ENCODE measurements at regions not wholly inside any gene's neighbourhood (a gene's known extent, or its start where the extent isn't known, plus 50 kb on each side); places are given as distances from the start of the nearest gene placed in this dataset.

DNA sequence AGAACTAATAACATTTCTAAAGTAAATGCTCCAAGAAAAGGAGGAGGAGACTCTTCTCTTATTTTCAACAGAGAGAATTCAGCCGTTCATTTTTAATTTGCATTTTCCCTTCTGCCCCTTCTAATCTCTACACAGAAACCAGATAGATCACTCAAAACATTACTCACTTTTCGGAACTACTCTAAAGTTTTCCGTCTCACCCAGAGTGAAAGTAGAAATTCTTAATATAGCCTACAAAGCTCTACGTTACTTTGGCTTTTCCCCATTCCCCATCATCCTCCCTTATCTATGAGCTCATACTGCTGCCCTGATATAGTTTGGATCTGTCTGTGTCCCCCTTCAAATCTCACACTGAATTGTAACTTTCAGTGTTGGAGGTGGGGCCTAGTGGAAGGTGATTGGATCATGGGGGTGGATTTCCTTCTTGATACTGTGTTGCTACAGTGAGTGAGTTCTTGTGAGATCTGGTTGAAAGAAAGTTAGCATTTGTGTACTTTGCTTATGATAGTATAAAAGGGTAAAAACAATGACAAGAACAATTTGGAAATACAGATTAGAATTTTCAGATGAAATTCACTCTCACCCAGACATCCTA lies 188.2 kb downstream of the AMY1C start:
- H3K4me3 ChIP-seq = no peak overlapping the region
- no peaks in the 10 kb centered on the region for H3F3A ChIP-seq (ENCODE audit: insufficient read depth, low read depth)
- no peaks in the 10 kb centered on the region for H3K9me2 ChIP-seq (ENCODE audit: insufficient read depth)
- H2AFZ ChIP-seq = no peak overlapping the region
- H3K9me3 ChIP-seq (ENCODE audit: insufficient read depth, low read depth) = no peaks in the 10 kb centered on the region
- no peaks in the 10 kb centered on the region for H3K79me2 ChIP-seq (ENCODE audit: low read depth)
- no peaks in the 10 kb centered on the region for H3K27me3 ChIP-seq (ENCODE audit: insufficient read depth, low read depth)
- DNase-seq = peak in 1 of 2 experiments; percentile 31
- no peaks in the 10 kb centered on the region; the same call in 1 of the 2 replicates for H4K20me1 ChIP-seq (ENCODE audit: insufficient read depth)
- TF ChIP-seq, protein P1, sequence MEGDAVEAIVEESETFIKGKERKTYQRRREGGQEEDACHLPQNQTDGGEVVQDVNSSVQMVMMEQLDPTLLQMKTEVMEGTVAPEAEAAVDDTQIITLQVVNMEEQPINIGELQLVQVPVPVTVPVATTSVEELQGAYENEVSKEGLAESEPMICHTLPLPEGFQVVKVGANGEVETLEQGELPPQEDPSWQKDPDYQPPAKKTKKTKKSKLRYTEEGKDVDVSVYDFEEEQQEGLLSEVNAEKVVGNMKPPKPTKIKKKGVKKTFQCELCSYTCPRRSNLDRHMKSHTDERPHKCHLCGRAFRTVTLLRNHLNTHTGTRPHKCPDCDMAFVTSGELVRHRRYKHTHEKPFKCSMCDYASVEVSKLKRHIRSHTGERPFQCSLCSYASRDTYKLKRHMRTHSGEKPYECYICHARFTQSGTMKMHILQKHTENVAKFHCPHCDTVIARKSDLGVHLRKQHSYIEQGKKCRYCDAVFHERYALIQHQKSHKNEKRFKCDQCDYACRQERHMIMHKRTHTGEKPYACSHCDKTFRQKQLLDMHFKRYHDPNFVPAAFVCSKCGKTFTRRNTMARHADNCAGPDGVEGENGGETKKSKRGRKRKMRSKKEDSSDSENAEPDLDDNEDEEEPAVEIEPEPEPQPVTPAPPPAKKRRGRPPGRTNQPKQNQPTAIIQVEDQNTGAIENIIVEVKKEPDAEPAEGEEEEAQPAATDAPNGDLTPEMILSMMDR (conservative IDR thresholded peaks at IDR 0.05) = no peak
- no peak for TF ChIP-seq EZH2 (IDR thresholded peaks at IDR 0.05; ENCODE audit: low read depth)
- ChIA-PET CTCF (no interaction called here), POLR2A (ENCODE audit: unreplicated experiment) (no interaction called here)
- no peak overlapping the region for H3K4me2 ChIP-seq
- H3K27ac ChIP-seq = no peak overlapping the region
- H3K4me1 ChIP-seq (replicated peaks; ENCODE audit: insufficient read depth) = no peaks in the 10 kb centered on the region
- H3K36me3 ChIP-seq (ENCODE audit: low read depth) = no peaks in the 10 kb centered on the region
- BruUV-seq (replicated peaks) = no TSS peak
- intact Hi-C loops (cut with micrococcal nuclease; ENCODE audit: unreplicated experiment) = no loop called here

DNA sequence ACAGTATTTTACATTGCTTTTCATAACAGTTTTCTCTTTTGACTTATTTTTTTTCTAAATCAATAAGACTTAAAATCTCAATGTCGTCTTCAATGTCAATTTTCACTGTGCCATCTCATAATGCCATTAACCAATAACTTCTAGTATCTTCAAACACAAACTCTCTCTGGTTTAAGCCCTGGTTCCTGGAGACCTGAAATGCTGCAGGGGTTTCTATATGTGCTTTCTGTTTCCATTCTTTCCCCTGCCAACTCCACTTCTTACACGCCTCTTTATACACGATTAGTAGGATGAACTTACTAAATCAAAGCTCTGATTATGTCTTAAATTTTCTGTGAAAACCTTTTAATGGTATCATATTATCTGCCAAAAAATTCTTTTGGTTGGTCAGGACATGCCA lies 191.4 kb downstream of the AMY1C start:
- no peaks in the 10 kb centered on the region for H3K9me2 ChIP-seq (ENCODE audit: insufficient read depth)
- ChIA-PET POLR2A (ENCODE audit: unreplicated experiment) (no interaction called here), CTCF (no interaction called here)
- no peak for DNase-seq
- TF ChIP-seq EZH2 (IDR thresholded peaks at IDR 0.05; ENCODE audit: low read depth) = no peak
- TF ChIP-seq, protein P1 (conservative IDR thresholded peaks at IDR 0.05) = no peak
- no peaks in the 10 kb centered on the region for H3K36me3 ChIP-seq (ENCODE audit: low read depth)
- intact Hi-C loops (cut with micrococcal nuclease; ENCODE audit: unreplicated experiment) = loop anchor here (10.0 kb wide), 1 partner anchor 1854 kb away; no protein-coding TSS in a partner anchor
- no peaks in the 10 kb centered on the region for H3K4me1 ChIP-seq (replicated peaks; ENCODE audit: insufficient read depth)
- H3K79me2 ChIP-seq (ENCODE audit: low read depth) = no peaks in the 10 kb centered on the region
- H3K9me3 ChIP-seq (ENCODE audit: insufficient read depth, low read depth) = no peaks in the 10 kb centered on the region
- no peak overlapping the region for H3K4me2 ChIP-seq
- no peak overlapping the region for H3K27ac ChIP-seq
- no TSS peak for BruUV-seq (replicated peaks)
- H4K20me1 ChIP-seq (ENCODE audit: insufficient read depth) = no peaks in the 10 kb centered on the region; the same call in 1 of the 2 replicates
- H3K27me3 ChIP-seq (ENCODE audit: insufficient read depth, low read depth) = no peaks in the 10 kb centered on the region
- H3F3A ChIP-seq (ENCODE audit: insufficient read depth, low read depth) = no peaks in the 10 kb centered on the region
- no peak overlapping the region for H3K4me3 ChIP-seq
- H2AFZ ChIP-seq = no peak overlapping the region

DNA sequence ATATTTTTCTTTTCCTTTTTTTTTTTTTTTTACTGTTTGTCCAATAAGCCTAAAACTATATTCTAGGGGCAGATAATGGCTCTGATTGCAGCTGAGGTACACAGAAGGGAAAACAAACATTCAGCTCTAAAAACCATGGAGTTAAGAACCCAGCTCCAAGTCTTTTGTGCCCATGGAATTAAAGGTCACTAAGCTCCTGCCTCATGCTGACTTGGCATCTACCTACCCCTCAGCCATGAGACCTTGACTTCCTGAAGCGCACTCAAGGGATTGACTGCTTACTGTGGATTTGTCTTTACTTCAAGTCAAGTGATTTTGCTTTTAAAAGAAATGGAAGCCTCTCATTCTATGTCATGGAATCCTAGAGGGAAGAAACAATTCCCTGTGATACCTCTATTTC lies 192.3 kb downstream of the AMY1C start:
- TF ChIP-seq, protein P1 (conservative IDR thresholded peaks at IDR 0.05) = no peak
- TF ChIP-seq EZH2 (IDR thresholded peaks at IDR 0.05; ENCODE audit: low read depth) = no peak
- BruUV-seq (replicated peaks) = no TSS peak
- Histone ChIP-seq H3K4me3 (no peak overlapping the region), H3K9me3 (ENCODE audit: insufficient read depth, low read depth) (no peaks in the 10 kb centered on the region), H3K4me1 (replicated peaks; ENCODE audit: insufficient read depth) (no peaks in the 10 kb centered on the region), H3K36me3 (ENCODE audit: low read depth) (no peaks in the 10 kb centered on the region), H4K20me1 (ENCODE audit: insufficient read depth) (no peaks in the 10 kb centered on the region; the same call in 1 of the 2 replicates), H2AFZ (no peak overlapping the region), H3K79me2 (ENCODE audit: low read depth) (no peaks in the 10 kb centered on the region), H3K9me2 (ENCODE audit: insufficient read depth) (no peaks in the 10 kb centered on the region), H3F3A (ENCODE audit: insufficient read depth, low read depth) (no peaks in the 10 kb centered on the region; the same call in 1 of the 2 replicates), H3K4me2 (no peak overlapping the region), H3K27me3 (ENCODE audit: insufficient read depth, low read depth) (no peaks in the 10 kb centered on the region), H3K27ac (no peak overlapping the region)
- ChIA-PET POLR2A (ENCODE audit: unreplicated experiment) (no interaction called here), CTCF (no interaction called here)
- no peak for DNase-seq
- intact Hi-C loops (cut with micrococcal nuclease; ENCODE audit: unreplicated experiment) = loop anchor here (10.0 kb wide), 1 partner anchor 1853 kb away; no protein-coding TSS in a partner anchor

Data from PC-9 (cell line).